ENCODE measurements at regions not wholly inside any gene's neighbourhood (a gene's known extent, or its start where the extent isn't known, plus 50 kb on each side); places are given as distances from the start of the nearest gene placed in this dataset.

GRCh38 chr10:83673316-83673715 is 466.0 kb upstream of the GHITM start:
- no peak for TF ChIP-seq CTCF (IDR thresholded peaks at IDR 0.05; ENCODE audit: insufficient read depth, low read length, poor library complexity, severe bottlenecking)
- TF ChIP-seq EZH2phosphoT487 (conservative IDR thresholded peaks at IDR 0.05; ENCODE audit: low read length), result no peak

All from SU-DHL-6 (cell line).